ENCODE measurements at regions not wholly inside any gene's neighbourhood (a gene's known extent, or its start where the extent isn't known, plus 50 kb on each side); places are given as distances from the start of the nearest gene placed in this dataset.

DNA sequence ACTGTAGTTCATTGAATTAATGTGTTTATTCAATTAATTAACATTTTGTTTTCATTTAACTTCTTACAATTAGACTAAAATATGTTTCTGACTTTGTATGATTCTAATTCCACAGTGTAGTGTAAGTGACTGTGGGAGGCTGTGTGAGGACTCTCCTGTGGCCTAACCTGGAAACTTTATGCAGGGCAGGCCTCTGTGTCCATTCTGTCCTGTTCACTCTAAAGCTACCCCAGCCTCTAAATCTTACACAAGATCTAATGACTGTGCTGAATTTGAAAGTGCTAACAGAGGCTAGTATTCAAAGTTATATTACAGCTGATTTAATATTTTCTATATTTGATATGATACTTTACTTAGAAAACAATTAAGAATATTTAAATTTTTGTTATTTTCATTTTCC is 270.5 kb upstream of the CDH19 start:
- no peaks in the 10 kb centered on the region; the same call in 1 of the 2 replicates for H3K27me3 Mint-ChIP-seq (ENCODE audit: low read depth)
- no peak overlapping the region for H3K23ac ChIP-seq (ENCODE audit: insufficient read length, low read depth, low read length)
- H3K27me3 ChIP-seq (ENCODE audit: insufficient read depth, low read length), result no peaks in the 10 kb centered on the region

More for the DNA sequence above, 270.5 kb upstream of the CDH19 start:
- no peak overlapping the region for H3K27ac ChIP-seq (ENCODE audit: insufficient read length, low read depth, low read length)
- no peak overlapping the region for H3K4me3 Mint-ChIP-seq
- no peaks in the 10 kb centered on the region for H3K36me3 Mint-ChIP-seq (ENCODE audit: insufficient read depth in 1 of 3, low read depth in 3 of 3)
- no peaks in the 10 kb centered on the region for H3K4me1 Mint-ChIP-seq
- H3K9me3 Mint-ChIP-seq, result no peaks in the 10 kb centered on the region
- no peak overlapping the region for H3K14ac ChIP-seq (ENCODE audit: insufficient read depth, low read length)
- no peak overlapping the region for H2BK12ac ChIP-seq (ENCODE audit: insufficient read length, low read depth, low read length)
- H4K5ac ChIP-seq (ENCODE audit: insufficient read length, low read depth, low read length), result no peak overlapping the region
- H3K4ac ChIP-seq (ENCODE audit: low read depth, low read length), result no peak overlapping the region
- no peak overlapping the region for H3K4me2 ChIP-seq (ENCODE audit: insufficient read depth, insufficient read length, low read length)
- no peak overlapping the region for H2BK5ac ChIP-seq (ENCODE audit: insufficient read length, low read length)
- TF ChIP-seq, protein P1, sequence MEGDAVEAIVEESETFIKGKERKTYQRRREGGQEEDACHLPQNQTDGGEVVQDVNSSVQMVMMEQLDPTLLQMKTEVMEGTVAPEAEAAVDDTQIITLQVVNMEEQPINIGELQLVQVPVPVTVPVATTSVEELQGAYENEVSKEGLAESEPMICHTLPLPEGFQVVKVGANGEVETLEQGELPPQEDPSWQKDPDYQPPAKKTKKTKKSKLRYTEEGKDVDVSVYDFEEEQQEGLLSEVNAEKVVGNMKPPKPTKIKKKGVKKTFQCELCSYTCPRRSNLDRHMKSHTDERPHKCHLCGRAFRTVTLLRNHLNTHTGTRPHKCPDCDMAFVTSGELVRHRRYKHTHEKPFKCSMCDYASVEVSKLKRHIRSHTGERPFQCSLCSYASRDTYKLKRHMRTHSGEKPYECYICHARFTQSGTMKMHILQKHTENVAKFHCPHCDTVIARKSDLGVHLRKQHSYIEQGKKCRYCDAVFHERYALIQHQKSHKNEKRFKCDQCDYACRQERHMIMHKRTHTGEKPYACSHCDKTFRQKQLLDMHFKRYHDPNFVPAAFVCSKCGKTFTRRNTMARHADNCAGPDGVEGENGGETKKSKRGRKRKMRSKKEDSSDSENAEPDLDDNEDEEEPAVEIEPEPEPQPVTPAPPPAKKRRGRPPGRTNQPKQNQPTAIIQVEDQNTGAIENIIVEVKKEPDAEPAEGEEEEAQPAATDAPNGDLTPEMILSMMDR (conservative IDR thresholded peaks at IDR 0.05), result no peak
- H3K79me1 ChIP-seq (ENCODE audit: insufficient read depth, low read depth, low read length, poor library complexity, severe bottlenecking), result no peaks in the 10 kb centered on the region
- no peak overlapping the region for H4K8ac ChIP-seq (replicated peaks; ENCODE audit: insufficient read length, low read depth, low read length)
- H4K91ac ChIP-seq (ENCODE audit: insufficient read length, low read depth, low read length), result no peak overlapping the region
- no peak overlapping the region for H3K9ac ChIP-seq (ENCODE audit: extremely low read depth, insufficient read length, low read length)
- no peaks in the 10 kb centered on the region for H4K20me1 ChIP-seq (ENCODE audit: control insufficient read depth, insufficient read depth, insufficient read length)
- no peak overlapping the region for H2BK120ac ChIP-seq (ENCODE audit: low read depth, low read length, poor library complexity, severe bottlenecking)
- H3K79me2 ChIP-seq (ENCODE audit: insufficient read depth, low read length), result no peaks in the 10 kb centered on the region
- no peaks in the 10 kb centered on the region for H3K4me1 ChIP-seq (ENCODE audit: insufficient read depth, low read length)
- H2BK15ac ChIP-seq (ENCODE audit: low read depth, low read length), result no peak overlapping the region
- H3K18ac ChIP-seq (ENCODE audit: insufficient read length, low read depth, low read length), result no peak overlapping the region
- no peak overlapping the region for H3K27ac Mint-ChIP-seq
- no peak overlapping the region for H3K56ac ChIP-seq (ENCODE audit: insufficient read length, low read depth, low read length)
- no peaks in the 10 kb centered on the region for H3K23me2 ChIP-seq (ENCODE audit: insufficient read length, low read depth, low read length, poor library complexity, severe bottlenecking)
- H3T11ph ChIP-seq (ENCODE audit: low read length), result no peak overlapping the region
- H2AK5ac ChIP-seq (ENCODE audit: insufficient read length, low read length), result no peak overlapping the region
- no peak for DNase-seq
- no peak overlapping the region for H2BK20ac ChIP-seq (ENCODE audit: low read depth, low read length, poor library complexity, severe bottlenecking)
- H2AFZ ChIP-seq (ENCODE audit: low read length), result no peak overlapping the region
- no peaks in the 10 kb centered on the region for H3K9me3 ChIP-seq (ENCODE audit: control insufficient read depth, low read depth, low read length)
